Panc1 (cell line): ENCODE measurements at regions not wholly inside any gene's neighbourhood (a gene's known extent, or its start where the extent isn't known, plus 50 kb on each side); places are given as distances from the start of the nearest gene placed in this dataset.
"Not testable (repeated sequence)": the region's sequence is repeated elsewhere in the genome, so short reads cannot be mapped to it uniquely, and the experiment has no call there.

Source experiments
- POLR2AphosphoS5 ChIP-seq: IDR thresholded peaks from 2 replicates; pipeline ENCODE4 v1.6.1; 2012; ENCODE audit warnings: mild to moderate bottlenecking, low read depth, low read length, moderate library complexity
- SIN3A ChIP-seq: IDR thresholded peaks from 2 replicates; pipeline ENCODE4 v1.6.1; 2012; ENCODE audit warnings: low read depth, mild to moderate bottlenecking, low read length, moderate library complexity, borderline replicate concordance; ENCODE audit not compliant: insufficient read depth
- TF ChIP-seq, protein P1 (sequence below), 2 experiments: IDR thresholded peaks; 2 replicates each; pipeline ENCODE4 v1.6.1; 2011 to 2012; ENCODE audit warnings: low read depth in 2 of 2, control low read depth in 1 of 2, low read length in 1 of 2, mild to moderate bottlenecking in 1 of 2, moderate library complexity in 1 of 2; ENCODE audit not compliant: insufficient read depth in 1 of 2
- TF ChIP-seq, protein P2 (sequence below): fragments of 450-650 bp; IDR thresholded peaks from 2 replicates; pipeline ENCODE4 v1.5.1; 2017; ENCODE audit warnings: mild to moderate bottlenecking

DNA sequence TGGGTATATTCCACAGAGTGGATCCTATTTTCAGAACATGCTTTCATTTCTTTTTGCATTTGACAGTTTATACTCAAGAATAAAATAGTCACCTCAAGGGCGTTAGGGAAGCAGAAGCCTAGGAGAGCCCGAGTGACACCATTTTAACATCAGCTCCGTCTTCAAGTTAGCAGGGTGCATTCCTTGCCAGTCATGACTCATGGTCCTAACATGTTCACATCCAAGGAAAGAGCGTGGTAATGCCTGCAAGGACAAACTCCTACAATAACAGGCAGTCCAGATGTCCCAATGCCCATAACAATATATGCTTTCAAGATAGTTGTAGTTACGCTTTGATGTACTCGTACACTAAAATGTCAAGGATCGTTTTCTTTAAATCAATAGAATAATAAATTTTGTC lies 848.4 kb downstream of the SPATA31A7 start:
- TF ChIP-seq, protein P1, sequence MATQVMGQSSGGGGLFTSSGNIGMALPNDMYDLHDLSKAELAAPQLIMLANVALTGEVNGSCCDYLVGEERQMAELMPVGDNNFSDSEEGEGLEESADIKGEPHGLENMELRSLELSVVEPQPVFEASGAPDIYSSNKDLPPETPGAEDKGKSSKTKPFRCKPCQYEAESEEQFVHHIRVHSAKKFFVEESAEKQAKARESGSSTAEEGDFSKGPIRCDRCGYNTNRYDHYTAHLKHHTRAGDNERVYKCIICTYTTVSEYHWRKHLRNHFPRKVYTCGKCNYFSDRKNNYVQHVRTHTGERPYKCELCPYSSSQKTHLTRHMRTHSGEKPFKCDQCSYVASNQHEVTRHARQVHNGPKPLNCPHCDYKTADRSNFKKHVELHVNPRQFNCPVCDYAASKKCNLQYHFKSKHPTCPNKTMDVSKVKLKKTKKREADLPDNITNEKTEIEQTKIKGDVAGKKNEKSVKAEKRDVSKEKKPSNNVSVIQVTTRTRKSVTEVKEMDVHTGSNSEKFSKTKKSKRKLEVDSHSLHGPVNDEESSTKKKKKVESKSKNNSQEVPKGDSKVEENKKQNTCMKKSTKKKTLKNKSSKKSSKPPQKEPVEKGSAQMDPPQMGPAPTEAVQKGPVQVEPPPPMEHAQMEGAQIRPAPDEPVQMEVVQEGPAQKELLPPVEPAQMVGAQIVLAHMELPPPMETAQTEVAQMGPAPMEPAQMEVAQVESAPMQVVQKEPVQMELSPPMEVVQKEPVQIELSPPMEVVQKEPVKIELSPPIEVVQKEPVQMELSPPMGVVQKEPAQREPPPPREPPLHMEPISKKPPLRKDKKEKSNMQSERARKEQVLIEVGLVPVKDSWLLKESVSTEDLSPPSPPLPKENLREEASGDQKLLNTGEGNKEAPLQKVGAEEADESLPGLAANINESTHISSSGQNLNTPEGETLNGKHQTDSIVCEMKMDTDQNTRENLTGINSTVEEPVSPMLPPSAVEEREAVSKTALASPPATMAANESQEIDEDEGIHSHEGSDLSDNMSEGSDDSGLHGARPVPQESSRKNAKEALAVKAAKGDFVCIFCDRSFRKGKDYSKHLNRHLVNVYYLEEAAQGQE (IDR thresholded peaks at IDR 0.05; ENCODE audit: insufficient read depth in 1 of 2, low read depth in 2 of 2, low read length in 1 of 2): not testable (repeated sequence)
- not testable (repeated sequence) for TF ChIP-seq POLR2AphosphoS5, SIN3A
- TF ChIP-seq, protein P2, sequence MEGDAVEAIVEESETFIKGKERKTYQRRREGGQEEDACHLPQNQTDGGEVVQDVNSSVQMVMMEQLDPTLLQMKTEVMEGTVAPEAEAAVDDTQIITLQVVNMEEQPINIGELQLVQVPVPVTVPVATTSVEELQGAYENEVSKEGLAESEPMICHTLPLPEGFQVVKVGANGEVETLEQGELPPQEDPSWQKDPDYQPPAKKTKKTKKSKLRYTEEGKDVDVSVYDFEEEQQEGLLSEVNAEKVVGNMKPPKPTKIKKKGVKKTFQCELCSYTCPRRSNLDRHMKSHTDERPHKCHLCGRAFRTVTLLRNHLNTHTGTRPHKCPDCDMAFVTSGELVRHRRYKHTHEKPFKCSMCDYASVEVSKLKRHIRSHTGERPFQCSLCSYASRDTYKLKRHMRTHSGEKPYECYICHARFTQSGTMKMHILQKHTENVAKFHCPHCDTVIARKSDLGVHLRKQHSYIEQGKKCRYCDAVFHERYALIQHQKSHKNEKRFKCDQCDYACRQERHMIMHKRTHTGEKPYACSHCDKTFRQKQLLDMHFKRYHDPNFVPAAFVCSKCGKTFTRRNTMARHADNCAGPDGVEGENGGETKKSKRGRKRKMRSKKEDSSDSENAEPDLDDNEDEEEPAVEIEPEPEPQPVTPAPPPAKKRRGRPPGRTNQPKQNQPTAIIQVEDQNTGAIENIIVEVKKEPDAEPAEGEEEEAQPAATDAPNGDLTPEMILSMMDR: not testable (repeated sequence)
